ENCODE measurements at regions not wholly inside any gene's neighbourhood (a gene's known extent, or its start where the extent isn't known, plus 50 kb on each side); places are given as distances from the start of the nearest gene placed in this dataset.

DNA sequence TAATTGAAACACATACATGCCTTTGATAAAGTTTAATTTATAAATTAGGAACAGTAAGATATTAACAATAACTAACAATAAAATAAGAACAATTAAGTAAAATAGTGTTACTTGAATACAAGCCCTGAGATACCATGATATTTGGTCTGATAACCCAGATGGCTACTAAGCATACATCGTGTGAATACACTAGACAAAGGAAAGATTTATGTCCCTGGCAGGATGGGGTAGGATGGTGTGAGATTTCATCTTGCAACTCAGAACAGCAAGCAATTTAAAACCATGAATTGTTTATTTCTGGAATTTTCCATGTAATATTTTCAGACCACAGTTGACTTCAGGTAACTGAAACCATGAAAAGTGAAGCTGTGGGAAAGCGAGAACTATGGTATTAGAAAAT lies 169.5 kb downstream of the DIPK2A start:
- DNase-seq: no peak
- Histone ChIP-seq H3K27ac (ENCODE audit: low read depth, low read length) (no peak overlapping the region), H3K4me1 (ENCODE audit: control insufficient read depth, insufficient read depth, low read length) (peaks cover 6% of the 10 kb centered on the region), H3K9me3 (ENCODE audit: control insufficient read depth, low read length) (peaks cover 20% of the 10 kb centered on the region), H3K27me3 (ENCODE audit: control insufficient read depth, insufficient read depth, low read length, poor library complexity, severe bottlenecking) (no peaks in the 10 kb centered on the region), H3K9ac (ENCODE audit: extremely low read depth, low read length, poor library complexity, severe bottlenecking) (no peak overlapping the region), H3K36me3 (ENCODE audit: control insufficient read depth, insufficient read depth, low read length) (no peaks in the 10 kb centered on the region), H3K4me3 (ENCODE audit: low read length) (no peak overlapping the region)
- TF ChIP-seq, protein P1, sequence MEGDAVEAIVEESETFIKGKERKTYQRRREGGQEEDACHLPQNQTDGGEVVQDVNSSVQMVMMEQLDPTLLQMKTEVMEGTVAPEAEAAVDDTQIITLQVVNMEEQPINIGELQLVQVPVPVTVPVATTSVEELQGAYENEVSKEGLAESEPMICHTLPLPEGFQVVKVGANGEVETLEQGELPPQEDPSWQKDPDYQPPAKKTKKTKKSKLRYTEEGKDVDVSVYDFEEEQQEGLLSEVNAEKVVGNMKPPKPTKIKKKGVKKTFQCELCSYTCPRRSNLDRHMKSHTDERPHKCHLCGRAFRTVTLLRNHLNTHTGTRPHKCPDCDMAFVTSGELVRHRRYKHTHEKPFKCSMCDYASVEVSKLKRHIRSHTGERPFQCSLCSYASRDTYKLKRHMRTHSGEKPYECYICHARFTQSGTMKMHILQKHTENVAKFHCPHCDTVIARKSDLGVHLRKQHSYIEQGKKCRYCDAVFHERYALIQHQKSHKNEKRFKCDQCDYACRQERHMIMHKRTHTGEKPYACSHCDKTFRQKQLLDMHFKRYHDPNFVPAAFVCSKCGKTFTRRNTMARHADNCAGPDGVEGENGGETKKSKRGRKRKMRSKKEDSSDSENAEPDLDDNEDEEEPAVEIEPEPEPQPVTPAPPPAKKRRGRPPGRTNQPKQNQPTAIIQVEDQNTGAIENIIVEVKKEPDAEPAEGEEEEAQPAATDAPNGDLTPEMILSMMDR (conservative IDR thresholded peaks at IDR 0.05): no peak
- peaks cover 28% of the 10 kb centered on the region for H3K9me3 Mint-ChIP-seq
- H3K27me3 Mint-ChIP-seq (ENCODE audit: insufficient read depth): no peaks in the 10 kb centered on the region
- H3K27ac Mint-ChIP-seq: no peak overlapping the region
- H3K4me1 Mint-ChIP-seq: peaks cover 4% of the 10 kb centered on the region
- no peak overlapping the region for H3K4me3 Mint-ChIP-seq
- peaks cover 18% of the 10 kb centered on the region for H3K36me3 Mint-ChIP-seq (ENCODE audit: low read depth)
- 93 to 100% methylated on average over 2 of the region's 2 CpGs for WGBS, 2 experiments (ENCODE audit: insufficient coverage in 1 of 2, insufficient read length in 1 of 2)

DNA sequence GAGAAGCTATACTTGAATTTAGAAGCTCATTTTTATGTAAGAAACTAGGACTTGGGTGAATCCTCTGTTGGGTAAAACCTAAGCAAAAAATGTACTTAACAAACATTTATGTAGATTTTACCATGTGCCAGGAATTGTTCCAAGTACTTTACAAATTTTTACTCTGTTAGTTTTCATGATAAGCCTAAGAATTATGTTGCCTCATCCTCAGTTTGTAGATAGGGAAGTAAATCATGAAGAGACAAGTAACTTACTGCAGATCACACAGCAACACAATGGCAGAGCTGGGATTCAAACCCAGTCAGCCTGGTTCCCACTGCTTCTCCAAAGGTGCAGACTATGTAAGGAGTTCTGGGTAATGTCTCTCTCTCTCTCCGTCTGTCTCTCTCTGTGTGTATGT lies 169.9 kb downstream of the DIPK2A start:
- no peak overlapping the region for H3K9ac ChIP-seq (ENCODE audit: extremely low read depth, low read length, poor library complexity, severe bottlenecking)
- H3K27me3 ChIP-seq (ENCODE audit: control insufficient read depth, insufficient read depth, low read length, poor library complexity, severe bottlenecking): no peaks in the 10 kb centered on the region
- H3K36me3 ChIP-seq (ENCODE audit: control insufficient read depth, insufficient read depth, low read length): no peaks in the 10 kb centered on the region
- no peaks in the 10 kb centered on the region for H3K27me3 Mint-ChIP-seq (ENCODE audit: insufficient read depth)
- no peak overlapping the region for H3K4me3 Mint-ChIP-seq
- H3K27ac Mint-ChIP-seq: no peak overlapping the region
- H3K36me3 Mint-ChIP-seq (ENCODE audit: low read depth): peaks cover 17% of the 10 kb centered on the region
- no peak overlapping the region for H3K27ac ChIP-seq (ENCODE audit: low read depth, low read length)
- peaks cover 4% of the 10 kb centered on the region for H3K4me1 Mint-ChIP-seq
- peaks cover 27% of the 10 kb centered on the region for H3K9me3 Mint-ChIP-seq
- DNase-seq: no peak
- TF ChIP-seq, protein P1 (conservative IDR thresholded peaks at IDR 0.05): no peak
- peaks cover 17% of the 10 kb centered on the region for H3K9me3 ChIP-seq (ENCODE audit: control insufficient read depth, low read length)
- H3K4me1 ChIP-seq (ENCODE audit: control insufficient read depth, insufficient read depth, low read length): peaks cover 6% of the 10 kb centered on the region
- H3K4me3 ChIP-seq (ENCODE audit: low read length): no peak overlapping the region
- 91% methylated on average over 1 of the region's 1 CpG; no CpG with 5 or more reads in 1 of the 2 experiments for WGBS, 2 experiments (ENCODE audit: insufficient coverage in 1 of 2, insufficient read length in 1 of 2)

DNA sequence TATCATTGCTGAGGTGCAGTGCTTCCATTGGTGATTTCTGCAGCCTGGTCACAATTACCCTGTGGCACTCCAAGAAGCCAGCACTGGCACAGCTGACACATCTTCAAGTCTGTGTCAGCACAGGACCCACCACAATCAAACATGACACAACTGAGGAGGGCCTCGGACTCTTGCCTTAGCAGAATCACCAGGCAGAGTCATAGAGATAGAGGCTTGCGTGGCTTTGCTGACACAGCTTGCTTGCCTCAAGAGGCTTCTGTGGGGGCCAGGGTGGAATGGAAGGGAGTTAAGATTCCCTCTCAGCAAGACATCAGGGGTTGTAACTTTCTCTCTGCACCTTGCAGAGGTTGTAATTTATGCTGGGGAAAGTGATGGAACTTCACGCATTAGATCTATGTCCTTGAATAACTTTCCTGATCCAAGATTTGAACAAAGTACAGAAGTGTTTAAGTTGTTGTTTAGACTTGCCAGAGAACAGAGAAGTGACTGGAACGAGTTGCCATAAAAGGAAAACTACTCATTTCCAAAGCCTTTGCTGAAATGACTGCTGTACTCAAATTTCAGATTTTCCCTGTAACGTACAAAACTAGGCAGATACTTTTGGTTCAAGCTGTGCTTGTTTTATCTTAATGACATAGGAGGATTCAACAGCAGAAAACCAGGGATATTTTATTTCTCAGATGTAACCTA lies 170.7 kb downstream of the DIPK2A start:
- peaks cover 4% of the 10 kb centered on the region for H3K4me1 Mint-ChIP-seq

More for the DNA sequence above, 170.7 kb downstream of the DIPK2A start:
- no peak overlapping the region for H3K27ac ChIP-seq (ENCODE audit: low read depth, low read length)
- no peaks in the 10 kb centered on the region for H3K27me3 ChIP-seq (ENCODE audit: control insufficient read depth, insufficient read depth, low read length, poor library complexity, severe bottlenecking)
- Mint-ChIP-seq H3K9me3 (peaks cover 21% of the 10 kb centered on the region), H3K27ac (no peak overlapping the region), H3K4me3 (no peak overlapping the region), H3K27me3 (ENCODE audit: insufficient read depth) (no peaks in the 10 kb centered on the region), H3K36me3 (ENCODE audit: low read depth) (peaks cover 13% of the 10 kb centered on the region)
- no peak overlapping the region for H3K9ac ChIP-seq (ENCODE audit: extremely low read depth, low read length, poor library complexity, severe bottlenecking)
- H3K36me3 ChIP-seq (ENCODE audit: control insufficient read depth, insufficient read depth, low read length): no peaks in the 10 kb centered on the region
- H3K4me3 ChIP-seq (ENCODE audit: low read length): no peak overlapping the region
- DNase-seq: no peak
- peaks cover 9% of the 10 kb centered on the region for H3K9me3 ChIP-seq (ENCODE audit: control insufficient read depth, low read length)
- H3K4me1 ChIP-seq (ENCODE audit: control insufficient read depth, insufficient read depth, low read length): peaks cover 6% of the 10 kb centered on the region
- TF ChIP-seq, protein P1 (conservative IDR thresholded peaks at IDR 0.05): no peak
- 92% methylated on average over 2 to 5 of the region's 5 CpGs for WGBS, 2 experiments (ENCODE audit: insufficient coverage in 1 of 2, insufficient read length in 1 of 2)
